AG04450 (cell line): ENCODE measurements at regions not wholly inside any gene's neighbourhood (a gene's known extent, or its start where the extent isn't known, plus 50 kb on each side); places are given as distances from the start of the nearest gene placed in this dataset.

ENCODE experiments used
- CTCF ChIA-PET: fragments of 300-600, 350-600 bp; formaldehyde crosslinking; extraction: SDS; loops from one replicate; lab custom pipeline; 2022; ENCODE audit warnings: antibody characterized with exemption, inconsistent platforms; lab: Charles Lee
- POLR2A ChIA-PET: fragments of 350-600 bp; formaldehyde crosslinking; extraction: SDS; loops from one replicate; lab custom pipeline; 2021; ENCODE audit warnings: antibody characterized with exemption, inconsistent platforms; lab: Yijun Ruan, JAX
- DNase-seq: peaks from one replicate; pipeline ENCODE4 v3.0.0-alpha.2; 2011; ENCODE audit warnings: low read depth, low spot score
- H3K27ac ChIP-seq: one replicate; pipeline ENCODE4 v1.5.1; 2012; ENCODE audit warnings: low read depth, low read length, control low read depth
- H3K27me3 ChIP-seq: one replicate; pipeline ENCODE4 v1.6.0; 2012; ENCODE audit warnings: low read length; ENCODE audit not compliant: control insufficient read depth, insufficient read depth
- H3K4me3 ChIP-seq: 2 replicates; pipeline ENCODE4 v1.5.1; 2011; ENCODE audit warnings: mild to moderate bottlenecking, low read depth, low read length, control low read depth
- H3K9me3 ChIP-seq: 2 replicates; pipeline ENCODE4 v1.5.1; 2012; ENCODE audit warnings: low read length; ENCODE audit not compliant: control insufficient read depth, insufficient read depth
- CTCF ChIP-seq: IDR thresholded peaks from 2 replicates; pipeline ENCODE4 v1.5.1; 2011; ENCODE audit warnings: low read depth, low read length, control low read depth, inconsistent platforms

- Histone ChIP-seq H3K27me3 (no peaks in the 10 kb centered on the region), H3K9me3 (no peaks in the 10 kb centered on the region), H3K4me3 (no peak overlapping the region), H3K27ac (no peak overlapping the region)
- no peak for DNase-seq
- ChIA-PET CTCF (no interaction called here), POLR2A (no interaction called here)
- no peak for TF ChIP-seq CTCF
Observed at GRCh38 chr13:104436555-104436954, 1370.3 kb upstream of the SLC10A2 start.

DNA sequence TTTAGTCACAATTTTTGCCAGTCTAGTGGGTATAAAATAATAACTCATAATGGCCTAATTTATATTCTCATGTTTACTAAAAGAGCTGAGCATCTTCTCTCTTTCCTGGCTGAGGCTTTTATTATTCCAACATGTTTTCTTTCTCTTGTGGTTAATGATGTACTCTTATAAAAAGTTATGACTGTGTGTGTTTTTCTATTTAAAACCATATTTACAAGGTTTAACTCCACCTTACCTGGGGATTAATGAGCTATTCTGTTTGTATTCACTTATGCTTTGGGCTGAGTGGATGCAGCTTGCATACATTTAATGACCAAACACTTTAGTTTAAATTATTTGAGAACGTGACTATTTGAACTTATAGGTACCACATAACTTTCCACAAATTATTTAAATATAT, 1365.7 kb upstream of the SLC10A2 start:
- no peaks in the 10 kb centered on the region for H3K27me3 ChIP-seq
- ChIA-PET CTCF (interaction anchor here (0.7 kb wide), 1 partner anchor 173 kb away, joined by 5 read pairs; no protein-coding TSS in a partner anchor), POLR2A (no interaction called here)
- DNase-seq, result no peak
- TF ChIP-seq CTCF, result no peak
- H3K4me3 ChIP-seq, result no peak overlapping the region
- no peaks in the 10 kb centered on the region for H3K9me3 ChIP-seq
- H3K27ac ChIP-seq, result no peak overlapping the region

DNA sequence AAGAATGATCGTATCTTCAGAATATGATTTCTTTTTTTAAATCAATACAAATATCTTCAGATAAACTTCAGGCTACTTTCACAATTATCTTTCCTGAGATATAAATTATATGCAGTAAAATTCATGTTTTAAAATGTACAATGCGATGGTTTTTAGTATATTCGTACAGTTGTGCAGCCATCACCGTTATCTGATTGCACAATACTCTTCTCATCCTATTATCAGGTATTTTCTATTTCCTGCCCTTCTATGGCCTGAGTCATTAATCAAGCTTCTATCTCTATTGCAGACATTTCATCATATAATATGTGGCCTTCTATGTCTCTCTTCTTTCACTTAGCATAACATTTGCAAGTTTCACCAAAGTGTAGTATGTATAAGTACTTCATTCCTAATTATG, 1360.2 kb upstream of the SLC10A2 start:
- TF ChIP-seq CTCF, result no peak
- Histone ChIP-seq H3K4me3 (no peak overlapping the region), H3K9me3 (no peaks in the 10 kb centered on the region; the same call in 1 of the 2 replicates), H3K27ac (no peak overlapping the region), H3K27me3 (no peaks in the 10 kb centered on the region)
- CTCF ChIA-PET, result no interaction called here
- POLR2A ChIA-PET, result no interaction called here
- no peak for DNase-seq

DNA sequence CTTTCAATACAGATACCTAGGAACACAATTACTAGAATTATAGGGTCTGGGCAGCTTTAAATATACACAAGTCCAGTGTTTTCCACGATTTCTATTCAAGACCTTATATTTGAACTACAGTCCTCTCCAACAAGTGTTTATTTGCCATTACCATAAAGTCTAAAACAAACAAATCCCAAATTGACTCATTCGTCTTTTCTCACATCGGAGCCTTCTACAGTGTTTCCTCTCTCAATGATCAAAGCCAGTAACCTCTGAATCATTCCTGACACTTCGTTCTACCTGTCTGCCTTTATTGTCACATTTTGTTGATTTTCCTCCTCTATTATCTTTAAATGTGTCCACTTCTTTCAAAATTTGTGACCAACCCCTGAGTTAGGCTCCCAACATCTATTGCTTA, 1356.5 kb upstream of the SLC10A2 start:
- CTCF ChIA-PET, result no interaction called here

GRCh38 chr13:104416973-104417372, 1350.8 kb upstream of the SLC10A2 start:
- Histone ChIP-seq H3K9me3 (no peaks in the 10 kb centered on the region), H3K4me3 (no peak overlapping the region), H3K27ac (no peak overlapping the region), H3K27me3 (no peaks in the 10 kb centered on the region)
- CTCF ChIA-PET, result no interaction called here
- TF ChIP-seq CTCF, result no peak
- POLR2A ChIA-PET, result no interaction called here
- DNase-seq, result no peak

More for the DNA sequence above, 1356.5 kb upstream of the SLC10A2 start:
- Histone ChIP-seq H3K27ac (no peak overlapping the region), H3K4me3 (no peak overlapping the region), H3K9me3 (no peaks in the 10 kb centered on the region; the same call in 1 of the 2 replicates), H3K27me3 (no peaks in the 10 kb centered on the region)
- TF ChIP-seq CTCF, result no peak
- no peak for DNase-seq
- POLR2A ChIA-PET, result no interaction called here
